ENCODE measurements at regions not wholly inside any gene's neighbourhood (a gene's known extent, or its start where the extent isn't known, plus 50 kb on each side); places are given as distances from the start of the nearest gene placed in this dataset.

GRCh38 chr4:159538556-159538955 is 435.7 kb downstream of the RAPGEF2 start:
- whole genome bisulfite sequencing, 2 donors: 71 to 86% methylated on average over 8 of the region's 8 CpGs

GRCh38 chr4:159540038-159540437 is 437.2 kb downstream of the RAPGEF2 start:
- intact Hi-C loops (cut with DNase I): no loop called here
- Histone ChIP-seq H3K27me3 (no peaks in the 10 kb centered on the region), H3K4me3 (no peak overlapping the region), H3K4me1 (no peaks in the 10 kb centered on the region), H3K36me3 (no peaks in the 10 kb centered on the region), H3K27ac (no peak overlapping the region), H3K9me3 (peaks cover 0 to 7% (median 5%) of the 10 kb centered on the region in 4 donors)
- no peak for TF ChIP-seq POLR2AphosphoS5 (IDR thresholded peaks at IDR 0.05)
- no peak for TF ChIP-seq EP300 (IDR thresholded peaks at IDR 0.05)
- no peak for DNase-seq

More at GRCh38 chr4:159538556-159538955, 435.7 kb downstream of the RAPGEF2 start:
- Histone ChIP-seq H3K4me1 (no peaks in the 10 kb centered on the region), H3K4me3 (no peak overlapping the region), H3K36me3 (no peaks in the 10 kb centered on the region), H3K9me3 (peaks cover 0 to 7% (median 5%) of the 10 kb centered on the region in 4 donors), H3K27ac (no peak overlapping the region), H3K27me3 (no peaks in the 10 kb centered on the region)
- TF ChIP-seq POLR2A (IDR thresholded peaks at IDR 0.05) (no peak), EP300 (IDR thresholded peaks at IDR 0.05) (no peak), CTCF (IDR thresholded peaks at IDR 0.05) (no peak)
- intact Hi-C loops (cut with DNase I): no loop called here
- DNase-seq: no peak

GRCh38 chr4:159540501-159540900 is 437.6 kb downstream of the RAPGEF2 start:
- 74 to 76% methylated on average over 4 of the region's 4 CpGs for WGBS, 2 donors
- Histone ChIP-seq H3K4me1 (no peaks in the 10 kb centered on the region), H3K27ac (no peak overlapping the region), H3K9me3 (peaks cover 0 to 7% (median 5%) of the 10 kb centered on the region in 4 donors), H3K27me3 (no peaks in the 10 kb centered on the region), H3K4me3 (no peak overlapping the region), H3K36me3 (no peaks in the 10 kb centered on the region)
- no peak for TF ChIP-seq CTCF (IDR thresholded peaks at IDR 0.05)
- TF ChIP-seq POLR2AphosphoS5 (IDR thresholded peaks at IDR 0.05): no peak
- TF ChIP-seq EP300 (IDR thresholded peaks at IDR 0.05): no peak
- no peak for TF ChIP-seq POLR2A (IDR thresholded peaks at IDR 0.05)
- DNase-seq: no peak
- intact Hi-C loops (cut with DNase I): no loop called here

GRCh38 chr4:159541143-159541542 is 438.3 kb downstream of the RAPGEF2 start:
- DNase-seq: no peak
- Histone ChIP-seq H3K4me1 (no peaks in the 10 kb centered on the region), H3K36me3 (no peaks in the 10 kb centered on the region), H3K27ac (no peak overlapping the region), H3K4me3 (no peak overlapping the region), H3K27me3 (no peaks in the 10 kb centered on the region), H3K9me3 (peaks cover 0 to 7% (median 2%) of the 10 kb centered on the region in 4 donors)
- intact Hi-C loops (cut with DNase I): no loop called here
- no peak for TF ChIP-seq CTCF (IDR thresholded peaks at IDR 0.05)
- TF ChIP-seq POLR2A (IDR thresholded peaks at IDR 0.05): no peak
- no peak for TF ChIP-seq POLR2AphosphoS5 (IDR thresholded peaks at IDR 0.05)
- no peak for TF ChIP-seq EP300 (IDR thresholded peaks at IDR 0.05)
- WGBS, 2 donors: 82 to 86% methylated on average over 2 of the region's 2 CpGs

- WGBS, 2 donors: 3 to 31% methylated on average over 1 of the region's 1 CpG
- DNase-seq: no peak
- TF ChIP-seq POLR2AphosphoS5 (IDR thresholded peaks at IDR 0.05) (no peak), CTCF (IDR thresholded peaks at IDR 0.05) (no peak), EP300 (IDR thresholded peaks at IDR 0.05) (no peak)
- Histone ChIP-seq H3K36me3 (no peaks in the 10 kb centered on the region), H3K27me3 (no peaks in the 10 kb centered on the region), H3K4me3 (no peak overlapping the region), H3K9me3 (peaks cover 0 to 3% (median under 1%) of the 10 kb centered on the region in 4 donors), H3K4me1 (no peaks in the 10 kb centered on the region), H3K27ac (no peak overlapping the region)
- intact Hi-C loops (cut with DNase I): no loop called here
These were observed 439.4 kb downstream of the RAPGEF2 start for GRCh38 chr4:159542296-159542695.

Measured in sigmoid colon (tissue), 6 donors.